A549 (cell line): ENCODE measurements at regions not wholly inside any gene's neighbourhood (a gene's known extent, or its start where the extent isn't known, plus 50 kb on each side); places are given as distances from the start of the nearest gene placed in this dataset.
A peak's percentile ranks its signal among the peaks of the same experiment; 100 is the strongest.

Experiments
- ATAC-seq, 2 experiments: fragments of 200-7000 bp in 1 of 2; fragments of >200 bp in 1 of 2; cut with Nextera tagmentation in 1 of 2; cut with Tn5 transposase in 1 of 2; 3 replicates each; pipeline versions ENCODE4 v1.8.0 to v1.9.1; 2018 to 2020; ENCODE audit warnings: mild to moderate bottlenecking in 1 of 2, moderate library complexity in 1 of 2
- CTCF ChIA-PET: fragments of 300-600 bp; sonication (Branson Sonifier 250); formaldehyde crosslinking; extraction: SDS; loops from one replicate; lab custom pipeline; 2021; ENCODE audit warnings: antibody characterized with exemption, inconsistent platforms; lab: Yijun Ruan, JAX
- POLR2A ChIA-PET: fragments of 350-600 bp; formaldehyde crosslinking; extraction: SDS; loops from one replicate; lab custom pipeline; 2021; ENCODE audit warnings: antibody characterized with exemption, inconsistent platforms; lab: Yijun Ruan, JAX
- DNase-seq, 2 experiments: peaks; one replicate each; pipeline versions ENCODE4 v3.0.0 to v3.0.0-alpha.2; 2011 to 2016; ENCODE audit warnings: low read depth in 1 of 2, low spot score in 1 of 2
- FAIRE-seq: peaks from 2 replicates; lab custom pipeline; 2011; peaks lifted over from hg19 to GRCh38; lab: Jason Lieb, UNC
- H3K27ac ChIP-seq, 2 experiments: fragments of >200 bp; sonication (Bioruptor Twin); formaldehyde crosslinking; 3 replicates each; pipeline ENCODE4 v1.5.1; 2016 to 2017
- H3K4me1 ChIP-seq: fragments of >200 bp; sonication (Bioruptor Twin); formaldehyde crosslinking; 3 replicates; pipeline ENCODE4 v1.6.1; 2016
- H3K4me2 ChIP-seq: fragments of >200 bp; sonication (Bioruptor Twin); formaldehyde crosslinking; 3 replicates; pipeline ENCODE4 v1.6.1; 2016
- H3K4me3 ChIP-seq: fragments of >200 bp; sonication (Bioruptor Twin); formaldehyde crosslinking; 3 replicates; pipeline ENCODE4 v1.5.1; 2016
- H3K9me3 ChIP-seq: fragments of >200 bp; sonication (Bioruptor Twin); formaldehyde crosslinking; 3 replicates; pipeline ENCODE4 v1.6.1; 2016
- BCL3 ChIP-seq: fragments of >200 bp; sonication (Bioruptor Twin); formaldehyde crosslinking; IDR thresholded peaks from 3 replicates; pipeline ENCODE4 v1.6.1; 2016
- CEBPB ChIP-seq, 2 experiments: fragments of >200 bp in 1 of 2; sonication (Bioruptor Twin) in 1 of 2; formaldehyde crosslinking in 1 of 2; IDR thresholded peaks; 2 replicates each; pipeline ENCODE4 v1.6.1; 2012 to 2016
- CHD2 ChIP-seq: fragments of 150-350 bp; IDR thresholded peaks from 2 replicates; pipeline ENCODE4 v1.6.1; 2014; ENCODE audit warnings: low read length; ENCODE audit not compliant: partially characterized antibody
- CTCF ChIP-seq: fragments of >200 bp; sonication (Bioruptor Twin); formaldehyde crosslinking; IDR thresholded peaks from 3 replicates; pipeline ENCODE4 v1.5.1; 2016
- EHF ChIP-seq: fragments of 250-450 bp; sonication (Bioruptor Pico); IDR thresholded peaks from 2 replicates; pipeline ENCODE4 v1.5.0; 2020; ENCODE audit warnings: mild to moderate bottlenecking
- ELK1 ChIP-seq: fragments of 150-350 bp; IDR thresholded peaks from 2 replicates; pipeline ENCODE4 v1.6.1; 2014; ENCODE audit warnings: low read depth, mild to moderate bottlenecking, low read length
- EP300 ChIP-seq, 2 experiments: fragments of >200 bp; sonication (Bioruptor Twin); formaldehyde crosslinking; IDR thresholded peaks; 2 replicates in 1 of 2; 3 replicates in 1 of 2; pipeline ENCODE4 v1.6.1; 2016 to 2017
- GATA3 ChIP-seq: IDR thresholded peaks from 2 replicates; pipeline ENCODE4 v1.6.1; 2012; ENCODE audit warnings: borderline replicate concordance
- HES2 ChIP-seq: fragments of >200 bp; sonication (Bioruptor Twin); formaldehyde crosslinking; IDR thresholded peaks from 2 replicates; pipeline ENCODE4 v1.6.1; 2016
- HEYL ChIP-seq: fragments of 250-450 bp; sonication (Bioruptor Pico); IDR thresholded peaks from 2 replicates; pipeline ENCODE4 v1.8.0; 2021; ENCODE audit warnings: mild to moderate bottlenecking, moderate library complexity
- MAFK ChIP-seq: fragments of 450-650 bp; IDR thresholded peaks from 2 replicates; pipeline ENCODE4 v1.6.1; 2014; ENCODE audit not compliant: partially characterized antibody
- MAZ ChIP-seq: fragments of 150-350 bp; IDR thresholded peaks from 2 replicates; pipeline ENCODE4 v1.6.1; 2014; ENCODE audit warnings: antibody characterized with exemption, low read depth, low read length, borderline replicate concordance
- NFE2L2 ChIP-seq: fragments of 150-350 bp; conservative IDR thresholded peaks from 2 replicates; pipeline ENCODE4 v1.6.1; 2014; ENCODE audit warnings: low read length
- NPAS2 ChIP-seq: fragments of 250-450 bp; sonication (Bioruptor Pico); IDR thresholded peaks from 2 replicates; pipeline ENCODE4 v1.8.0; 2022; ENCODE audit warnings: mild to moderate bottlenecking, moderate library complexity, borderline replicate concordance
- PHF8 ChIP-seq: fragments of 200-600 bp; sonication (generic); IDR thresholded peaks from 2 replicates; pipeline ENCODE4 v1.6.1; 2016; ENCODE audit warnings: low read depth, mild to moderate bottlenecking, antibody characterized with exemption, moderate library complexity, borderline replicate concordance
- POLR2A ChIP-seq: IDR thresholded peaks from 2 replicates; pipeline ENCODE4 v1.6.1; 2012; ENCODE audit warnings: mild to moderate bottlenecking, low read length
- RAD21 ChIP-seq, 2 experiments: fragments of >200 bp in 1 of 2; sonication (Bioruptor Twin) in 1 of 2; formaldehyde crosslinking in 1 of 2; IDR thresholded peaks in 1 of 2; conservative IDR thresholded peaks in 1 of 2; 2 replicates in 1 of 2; 3 replicates in 1 of 2; pipeline ENCODE4 v1.6.1; 2012 to 2018; ENCODE audit warnings: inconsistent platforms in 1 of 2
- SMC3 ChIP-seq: fragments of >200 bp; sonication (Bioruptor Twin); formaldehyde crosslinking; IDR thresholded peaks from 3 replicates; pipeline ENCODE4 v1.6.1; 2018; ENCODE audit warnings: inconsistent platforms
- SREBF2 ChIP-seq: fragments of 450-650 bp; IDR thresholded peaks from 2 replicates; pipeline ENCODE4 v1.6.1; 2014; ENCODE audit warnings: mild to moderate bottlenecking, moderate library complexity
- TFCP2L1 ChIP-seq: fragments of 250-450 bp; sonication (Bioruptor Pico); IDR thresholded peaks from 2 replicates; pipeline ENCODE4 v1.5.0; 2021; ENCODE audit warnings: mild to moderate bottlenecking
- TP53 ChIP-seq: fragments of 250-450 bp; sonication (Bioruptor Pico); IDR thresholded peaks from 2 replicates; pipeline ENCODE4 v1.5.0; 2021; ENCODE audit warnings: mild to moderate bottlenecking, moderate library complexity
- USF2 ChIP-seq: fragments of 450-650 bp; IDR thresholded peaks from 2 replicates; pipeline ENCODE4 v1.6.1; 2014; ENCODE audit warnings: antibody characterized with exemption
- ZC3H11A ChIP-seq: fragments of 450-650 bp; IDR thresholded peaks from 2 replicates; pipeline ENCODE4 v1.6.1; 2014; ENCODE audit warnings: antibody characterized with exemption, mild to moderate bottlenecking
- ZFP36 ChIP-seq: fragments of 450-650 bp; IDR thresholded peaks from 2 replicates; pipeline ENCODE4 v1.6.1; 2014; ENCODE audit warnings: borderline replicate concordance; ENCODE audit not compliant: partially characterized antibody
- WGBS: methylation state at CpG from one replicate; pipeline ENCODE4 v1.1.6; 2017; ENCODE audit errors: missing lambda C conversion rate; 5-methylcytosine and 5-hydroxymethylcytosine counted together

- FAIRE-seq (no peak), ATAC-seq (peak; percentile 86 to 90), DNase-seq (peak; percentile 38 to 41)
- Histone ChIP-seq H3K4me1 (no peaks in the 10 kb centered on the region), H3K4me2 (no peak overlapping the region), H3K4me3 (no peak overlapping the region), H3K27ac (no peak overlapping the region), H3K9me3 (no peaks in the 10 kb centered on the region)
- POLR2A ChIA-PET, result no interaction called here
- CTCF ChIA-PET, result interaction anchor here (0.8 to 1.9 kb wide), 6 partner anchors 10 to 343 kb away, joined by 3 to 5 read pairs (median 4); no protein-coding TSS in a partner anchor
- TF ChIP-seq GATA3 (no peak), TP53 (CRISPR knock-in tag) (no peak), MAFK (no peak), EP300 (IDR thresholded peaks at IDR 0.05) (no peak), NPAS2 (CRISPR knock-in tag) (no peak), CEBPB (IDR thresholded peaks at IDR 0.05) (peak in 1 of 2 experiments; percentile 70; a peak in 2 of 4 replicates), MAZ (no peak), ELK1 (no peak), PHF8 (no peak), ZC3H11A (no peak), BCL3 (no peak), EHF (CRISPR knock-in tag) (no peak), TFCP2L1 (CRISPR knock-in tag) (no peak), HEYL (CRISPR knock-in tag) (no peak), HES2 (no peak), POLR2A (no peak), RAD21 (conservative IDR thresholded peaks at IDR 0.05 in 1 of 2, IDR thresholded peaks at IDR 0.05 in 1 of 2) (peak; percentile 21 to 29; a peak in 1 of 5 replicates), ZFP36 (no peak), NFE2L2 (no peak), USF2 (no peak), CTCF (peak; percentile 36), SREBF2 (no peak), CHD2 (no peak), SMC3 (no peak)
- 9% methylated on average over 5 of the region's 5 CpGs for WGBS
These were observed 77.2 kb upstream of the DCD start for GRCh38 chr12:54725233-54725843.
